PC-9 (cell line): ENCODE measurements at regions not wholly inside any gene's neighbourhood (a gene's known extent, or its start where the extent isn't known, plus 50 kb on each side); places are given as distances from the start of the nearest gene placed in this dataset.
A peak's percentile ranks its signal among the peaks of the same experiment; 100 is the strongest.

Experiments used
- BruUV-seq: library from RNA; stranded (reverse); fragments of 400-500 nt; replicated peaks from 2 replicates; lab custom pipeline; 2021; lab: Mats Ljungman, UMichigan
- CTCF ChIA-PET: fragments of 300-600 bp; sonication (Branson Sonifier 250); formaldehyde crosslinking; loops from one replicate; lab custom pipeline; 2022; ENCODE audit warnings: antibody characterized with exemption; lab: Charles Lee
- POLR2A ChIA-PET: fragments of 300-600 bp; sonication (Branson Sonifier 250); formaldehyde crosslinking; loops from one replicate; lab custom pipeline; 2022; ENCODE audit warnings: antibody characterized with exemption; ENCODE audit not compliant: unreplicated experiment; lab: Charles Lee
- DNase-seq, 2 experiments: peaks; one replicate each; pipeline versions ENCODE4 v3.0.0 to v3.0.0-alpha.2; 2015 to 2022; ENCODE audit warnings: mixed read lengths in 1 of 2
- H2AFZ ChIP-seq: fragments of 200-600 bp; sonication (generic); 2 replicates; pipeline ENCODE4 v1.8.1; 2017; ENCODE audit warnings: antibody characterized with exemption
- H3F3A ChIP-seq: fragments of 200-600 bp; sonication (generic); 2 replicates; pipeline ENCODE4 v1.8.1; 2017; ENCODE audit warnings: antibody characterized with exemption, mild to moderate bottlenecking, low read depth; ENCODE audit not compliant: insufficient read depth
- H3K27ac ChIP-seq: fragments of 200-600 bp; sonication (generic); 2 replicates; pipeline ENCODE4 v1.6.1; 2016; ENCODE audit warnings: mixed run types
- H3K27me3 ChIP-seq: fragments of 200-600 bp; sonication (generic); 2 replicates; pipeline ENCODE4 v1.6.1; 2016; ENCODE audit warnings: low read depth, mixed run types; ENCODE audit not compliant: insufficient read depth
- H3K36me3 ChIP-seq: fragments of 200-600 bp; sonication (generic); 2 replicates; pipeline ENCODE4 v1.6.1; 2016; ENCODE audit warnings: low read depth, mixed run types
- H3K4me1 ChIP-seq: fragments of 200-600 bp; sonication (generic); replicated peaks from 2 replicates; pipeline ENCODE4 v1.6.1; 2016; ENCODE audit warnings: mixed run types; ENCODE audit not compliant: insufficient read depth
- H3K4me2 ChIP-seq: fragments of 200-600 bp; sonication (generic); 2 replicates; pipeline ENCODE4 v1.6.1; 2017; ENCODE audit warnings: mixed run types
- H3K4me3 ChIP-seq: fragments of 200-600 bp; sonication (generic); 2 replicates; pipeline ENCODE4 v1.6.1; 2016; ENCODE audit warnings: mixed run types
- H3K79me2 ChIP-seq: fragments of 200-600 bp; sonication (generic); 2 replicates; pipeline ENCODE4 v1.6.1; 2017; ENCODE audit warnings: low read depth, mixed run types
- H3K9me2 ChIP-seq: fragments of 200-600 bp; sonication (generic); 2 replicates; pipeline ENCODE4 v1.8.1; 2017; ENCODE audit warnings: mild to moderate bottlenecking; ENCODE audit not compliant: insufficient read depth
- H3K9me3 ChIP-seq: fragments of 200-600 bp; sonication (generic); 2 replicates; pipeline ENCODE4 v1.8.1; 2016; ENCODE audit warnings: low read depth; ENCODE audit not compliant: insufficient read depth
- H4K20me1 ChIP-seq: fragments of 200-600 bp; sonication (generic); 2 replicates; pipeline ENCODE4 v1.8.1; 2017; ENCODE audit not compliant: insufficient read depth
- CTCF ChIP-seq: fragments of 200-600 bp; sonication (generic); conservative IDR thresholded peaks from 2 replicates; pipeline ENCODE4 v1.6.1; 2017; ENCODE audit warnings: mixed run types, antibody characterized with exemption, mild to moderate bottlenecking, moderate library complexity
- EZH2 ChIP-seq: fragments of 200-600 bp; sonication (generic); IDR thresholded peaks from 2 replicates; pipeline ENCODE4 v1.8.0; 2017; ENCODE audit warnings: antibody characterized with exemption, low read depth
- intact Hi-C: fragments of 100-400 bp; cut with micrococcal nuclease; formaldehyde crosslinking; loops from one replicate; pipeline ENCODE4 v1.10.0; 2022; ENCODE audit not compliant: unreplicated experiment

GRCh38 chr3:15953841-15954240, 156.1 kb upstream of the ANKRD28 start:
- intact Hi-C loops, result no loop called here

DNA sequence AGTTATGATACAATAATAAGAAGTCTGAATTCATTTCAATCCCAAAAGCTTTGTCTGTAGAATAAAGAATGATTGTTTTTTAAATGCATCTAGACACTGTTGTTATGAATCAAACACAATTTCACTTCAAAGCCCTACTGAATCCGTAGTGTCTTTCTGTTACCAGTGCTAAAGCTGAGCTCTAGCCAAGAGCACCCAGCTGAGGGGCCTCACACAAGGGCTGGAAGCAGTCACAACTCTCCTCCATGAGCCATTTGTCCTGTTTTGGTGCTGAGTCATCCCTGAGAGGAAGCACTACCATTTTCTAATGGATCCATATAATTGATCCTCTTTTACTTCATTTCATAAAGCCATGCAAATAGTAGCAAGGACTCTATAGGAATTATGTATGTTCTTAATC, 158.2 kb upstream of the ANKRD28 start:
- H3K4me1 ChIP-seq, result no peaks in the 10 kb centered on the region
- ChIA-PET CTCF (no interaction called here), POLR2A (no interaction called here)
- no peaks in the 10 kb centered on the region for H4K20me1 ChIP-seq
- H3F3A ChIP-seq, result no peaks in the 10 kb centered on the region
- TF ChIP-seq EZH2 (no peak), CTCF (no peak)
- H3K9me2 ChIP-seq, result no peaks in the 10 kb centered on the region
- no peak overlapping the region for H2AFZ ChIP-seq
- H3K79me2 ChIP-seq, result no peaks in the 10 kb centered on the region
- no peak overlapping the region for H3K4me2 ChIP-seq
- no peak overlapping the region for H3K27ac ChIP-seq
- H3K27me3 ChIP-seq, result no peaks in the 10 kb centered on the region
- no peaks in the 10 kb centered on the region for H3K36me3 ChIP-seq
- no peak overlapping the region for H3K4me3 ChIP-seq
- DNase-seq, result no peak
- intact Hi-C loops, result no loop called here
- no TSS peak for BruUV-seq
- H3K9me3 ChIP-seq, result no peaks in the 10 kb centered on the region

More at GRCh38 chr3:15953841-15954240, 156.1 kb upstream of the ANKRD28 start:
- Histone ChIP-seq H2AFZ (no peak overlapping the region), H3K36me3 (no peaks in the 10 kb centered on the region), H4K20me1 (no peaks in the 10 kb centered on the region), H3K27ac (no peak overlapping the region), H3K9me3 (no peaks in the 10 kb centered on the region), H3K79me2 (no peaks in the 10 kb centered on the region), H3K27me3 (no peaks in the 10 kb centered on the region), H3K4me3 (no peak overlapping the region), H3K4me2 (no peak overlapping the region), H3F3A (no peaks in the 10 kb centered on the region), H3K4me1 (no peaks in the 10 kb centered on the region), H3K9me2 (no peaks in the 10 kb centered on the region)
- no TSS peak for BruUV-seq
- ChIA-PET POLR2A (interaction anchor here (0.6 kb wide), 1 partner anchor 87 kb away, joined by 3 read pairs; no protein-coding TSS in a partner anchor), CTCF (no interaction called here)
- TF ChIP-seq CTCF (no peak), EZH2 (no peak)
- peak in 1 of 2 experiments; percentile 35 for DNase-seq

- no TSS peak for BruUV-seq
- no peak for DNase-seq
- CTCF ChIA-PET, result no interaction called here
Observed at GRCh38 chr3:15958692-15959433, 161.1 kb upstream of the ANKRD28 start.

More at GRCh38 chr3:15958692-15959433, 161.1 kb upstream of the ANKRD28 start:
- no peaks in the 10 kb centered on the region for H3K9me2 ChIP-seq
- intact Hi-C loops, result no loop called here
- H3K27ac ChIP-seq, result no peak overlapping the region
- no peaks in the 10 kb centered on the region for H3K4me1 ChIP-seq
- no peaks in the 10 kb centered on the region for H3K36me3 ChIP-seq
- no peaks in the 10 kb centered on the region for H3K79me2 ChIP-seq
- H3K9me3 ChIP-seq, result no peaks in the 10 kb centered on the region
- H3K4me3 ChIP-seq, result no peak overlapping the region
- H3F3A ChIP-seq, result no peaks in the 10 kb centered on the region
- H3K27me3 ChIP-seq, result no peaks in the 10 kb centered on the region
- no peak overlapping the region for H2AFZ ChIP-seq
- POLR2A ChIA-PET, result no interaction called here
- TF ChIP-seq EZH2 (no peak), CTCF (no peak)
- no peaks in the 10 kb centered on the region for H4K20me1 ChIP-seq
- H3K4me2 ChIP-seq, result no peak overlapping the region
